GM12801 (cell line): ENCODE measurements at regions not wholly inside any gene's neighbourhood (a gene's known extent, or its start where the extent isn't known, plus 50 kb on each side); places are given as distances from the start of the nearest gene placed in this dataset.
A peak's percentile ranks its signal among the peaks of the same experiment; 100 is the strongest.

ENCODE experiments used
- TF ChIP-seq, protein P1 (sequence below): IDR thresholded peaks from one replicate; pipeline ENCODE4 v1.5.1; 2011; ENCODE audit warnings: control low read depth; ENCODE audit not compliant: insufficient read length; ENCODE audit errors: extremely low read depth

DNA sequence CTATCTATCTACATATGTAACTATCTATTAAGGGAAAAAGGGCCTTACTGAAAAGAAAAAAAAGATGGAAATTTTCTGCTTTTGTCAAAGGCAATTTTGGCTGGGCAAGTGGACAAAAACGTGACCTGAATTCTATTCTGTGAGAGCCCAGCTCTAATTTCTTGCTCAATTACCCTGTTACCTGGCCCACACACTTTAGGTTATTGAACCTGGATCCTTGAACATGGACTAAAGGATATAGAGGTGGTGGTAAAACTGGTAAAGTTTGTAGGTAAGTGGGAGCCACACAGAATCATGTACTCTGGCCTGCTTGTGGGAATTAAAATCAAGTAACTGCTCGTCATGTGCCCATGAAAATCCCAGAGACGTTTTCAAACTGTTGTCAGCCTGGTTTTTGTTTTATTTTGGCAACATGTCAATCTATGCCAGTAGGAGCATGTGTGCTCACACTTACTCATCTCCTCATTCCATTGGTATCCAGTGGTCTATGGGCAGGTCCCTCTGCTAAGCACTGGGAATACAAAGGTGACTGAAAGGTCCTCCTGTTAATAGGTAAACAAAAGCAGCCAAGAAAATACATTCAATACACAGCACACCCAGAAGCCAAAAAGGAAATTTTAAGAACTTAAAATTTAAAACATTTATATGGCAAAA, 113.7 kb upstream of the WARS2 start:
- TF ChIP-seq, protein P1, sequence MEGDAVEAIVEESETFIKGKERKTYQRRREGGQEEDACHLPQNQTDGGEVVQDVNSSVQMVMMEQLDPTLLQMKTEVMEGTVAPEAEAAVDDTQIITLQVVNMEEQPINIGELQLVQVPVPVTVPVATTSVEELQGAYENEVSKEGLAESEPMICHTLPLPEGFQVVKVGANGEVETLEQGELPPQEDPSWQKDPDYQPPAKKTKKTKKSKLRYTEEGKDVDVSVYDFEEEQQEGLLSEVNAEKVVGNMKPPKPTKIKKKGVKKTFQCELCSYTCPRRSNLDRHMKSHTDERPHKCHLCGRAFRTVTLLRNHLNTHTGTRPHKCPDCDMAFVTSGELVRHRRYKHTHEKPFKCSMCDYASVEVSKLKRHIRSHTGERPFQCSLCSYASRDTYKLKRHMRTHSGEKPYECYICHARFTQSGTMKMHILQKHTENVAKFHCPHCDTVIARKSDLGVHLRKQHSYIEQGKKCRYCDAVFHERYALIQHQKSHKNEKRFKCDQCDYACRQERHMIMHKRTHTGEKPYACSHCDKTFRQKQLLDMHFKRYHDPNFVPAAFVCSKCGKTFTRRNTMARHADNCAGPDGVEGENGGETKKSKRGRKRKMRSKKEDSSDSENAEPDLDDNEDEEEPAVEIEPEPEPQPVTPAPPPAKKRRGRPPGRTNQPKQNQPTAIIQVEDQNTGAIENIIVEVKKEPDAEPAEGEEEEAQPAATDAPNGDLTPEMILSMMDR: no peak

DNA sequence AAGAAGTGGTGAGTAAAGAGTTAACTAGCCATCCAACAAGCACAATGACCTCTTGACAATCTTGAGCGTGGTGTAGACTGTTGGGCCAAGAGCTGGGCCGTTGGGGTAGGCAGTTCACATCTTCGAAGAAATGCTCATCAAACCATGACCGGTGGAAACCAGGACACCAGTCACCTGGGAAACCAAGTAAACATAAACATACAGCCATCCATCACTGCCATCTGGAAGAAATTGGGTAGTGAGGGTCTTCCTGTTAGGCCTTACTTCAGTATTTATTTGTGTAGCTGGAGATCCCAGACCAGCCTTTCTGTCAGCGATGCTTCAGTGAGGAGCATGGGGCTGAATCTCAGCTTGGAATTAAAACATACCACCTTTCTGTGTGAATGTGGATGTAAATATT, 108.1 kb upstream of the HAO2 start:
- TF ChIP-seq, protein P1: no peak

DNA sequence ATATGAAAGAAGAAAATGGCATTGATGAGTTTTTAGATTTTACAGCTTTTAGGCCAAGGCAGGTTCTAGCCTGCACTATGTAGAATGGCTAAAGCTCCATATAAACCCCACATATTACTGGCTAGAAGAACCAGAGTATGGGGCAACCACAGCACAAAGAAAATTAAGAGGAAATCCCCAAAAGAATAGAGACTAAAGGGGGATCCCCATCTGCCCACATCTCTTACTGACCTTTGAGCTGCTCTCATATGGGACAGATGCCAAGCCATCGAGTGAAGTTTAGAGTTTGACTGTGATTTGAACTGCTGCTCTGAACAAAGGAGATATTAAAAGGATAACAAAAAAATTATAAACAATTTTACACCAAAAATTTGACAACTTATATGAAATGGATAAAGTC, 102.2 kb upstream of the HAO2 start:
- TF ChIP-seq, protein P1: no peak

DNA sequence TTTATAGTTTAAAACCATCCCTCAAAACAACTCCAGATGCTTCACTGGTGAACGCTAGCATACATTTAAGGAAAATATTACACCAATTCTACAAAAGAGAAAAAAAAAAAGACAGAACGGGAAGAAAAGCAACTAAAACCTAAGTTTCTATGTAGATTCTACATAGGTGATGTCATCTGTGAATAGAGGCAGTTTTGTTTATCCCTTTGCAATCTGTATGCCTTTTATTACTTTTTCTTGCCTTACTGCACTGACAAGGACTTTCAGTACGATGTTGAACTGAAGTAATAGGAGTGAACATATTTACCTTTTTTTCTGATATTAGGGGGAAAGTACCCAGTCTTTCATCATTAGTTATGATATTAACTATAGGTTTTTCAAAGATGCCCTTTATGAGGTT, 101.7 kb upstream of the HAO2 start:
- TF ChIP-seq, protein P1: no peak

DNA sequence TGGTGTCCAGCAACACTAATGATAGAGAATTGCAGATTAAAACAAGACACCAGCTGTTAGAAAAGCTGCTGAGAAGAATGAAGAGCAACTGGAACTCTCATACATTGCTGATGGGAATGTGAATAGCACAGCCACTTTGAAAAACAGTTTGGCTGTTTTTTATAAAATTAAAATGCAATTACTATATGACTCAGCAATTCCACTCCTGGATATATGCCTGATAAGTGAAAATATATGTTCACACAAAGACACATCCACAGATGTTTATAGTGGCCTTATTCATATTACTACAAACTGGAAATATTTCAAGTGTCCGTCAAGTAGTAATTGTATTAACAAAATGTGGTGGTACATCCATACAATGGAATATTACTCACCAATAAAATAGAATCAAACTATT, 99.7 kb upstream of the HAO2 start:
- TF ChIP-seq, protein P1: no peak

DNA sequence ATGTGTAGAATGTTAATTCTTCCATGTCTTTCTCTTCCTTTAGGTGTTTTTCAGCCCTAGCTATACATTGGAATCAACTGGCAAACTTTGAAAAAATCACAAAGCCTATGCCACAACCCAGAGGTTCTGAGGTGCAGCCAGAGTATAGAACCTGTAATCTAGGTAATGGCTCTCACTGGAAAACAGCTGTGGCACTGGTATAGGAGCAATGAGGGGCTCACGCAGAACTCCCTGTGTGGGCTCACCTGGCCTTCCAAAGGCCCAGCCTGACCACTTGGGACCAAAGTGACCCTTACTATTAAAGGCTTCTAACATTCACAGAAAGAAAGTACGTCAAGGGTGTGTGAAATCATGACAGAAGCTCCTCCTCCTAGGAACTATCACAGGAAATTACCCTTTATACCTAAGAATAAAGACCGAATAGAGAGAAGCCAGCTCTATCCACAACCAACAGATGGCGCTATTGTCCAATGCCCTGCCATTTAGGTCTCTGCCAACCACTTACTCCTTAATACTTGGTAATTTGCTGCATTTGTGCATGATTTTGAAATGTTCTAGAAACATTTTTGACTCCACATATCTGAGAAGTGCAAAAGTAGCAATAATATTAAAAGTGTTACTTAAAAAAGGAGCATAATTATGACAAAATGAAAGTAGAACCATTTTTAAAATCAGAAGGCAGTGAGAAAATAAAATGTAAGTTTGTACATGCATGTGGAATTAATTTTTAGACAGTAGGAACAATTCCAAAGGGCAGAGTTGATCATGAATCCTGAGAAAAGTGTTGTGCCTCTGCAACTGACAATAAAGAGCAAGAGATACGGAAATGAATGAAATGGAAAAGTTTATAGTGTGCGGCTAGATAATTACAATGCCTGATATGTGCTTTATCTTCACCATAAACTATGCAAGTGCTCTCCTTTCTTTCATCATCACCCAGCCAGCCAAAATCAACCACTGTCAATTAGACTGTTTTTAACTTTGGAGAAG, 93.1 kb upstream of the HAO2 start:
- TF ChIP-seq, protein P1: peak; percentile 87

DNA sequence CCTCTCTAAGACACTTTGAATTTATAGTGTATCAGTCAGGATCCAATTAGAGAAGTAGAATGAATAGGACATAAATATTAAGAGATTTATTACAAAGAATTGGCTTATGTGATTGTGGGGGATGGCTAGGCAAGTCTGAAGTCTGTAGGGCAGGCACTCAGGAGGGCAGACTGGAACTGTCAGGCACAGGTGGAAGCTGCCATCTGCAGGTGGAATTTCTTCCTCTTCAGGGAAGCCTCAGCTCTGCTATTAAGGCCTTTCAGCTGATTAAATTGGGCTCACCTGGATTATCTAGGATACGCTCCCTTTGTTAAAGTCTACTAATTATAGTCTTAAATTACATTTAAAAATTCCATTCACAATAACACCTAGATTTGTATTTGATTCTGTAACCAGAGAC, 92.0 kb upstream of the HAO2 start:
- TF ChIP-seq, protein P1: no peak
